ENCODE measurements at regions not wholly inside any gene's neighbourhood (a gene's known extent, or its start where the extent isn't known, plus 50 kb on each side); places are given as distances from the start of the nearest gene placed in this dataset.

- no peak for TF ChIP-seq CTCF (IDR thresholded peaks at IDR 0.05)
- no peak for TF ChIP-seq POLR2A (IDR thresholded peaks at IDR 0.05)
Measured at GRCh38 chr10:88033793-88034192, 170.4 kb downstream of the PTEN start.
